HFF-Myc (cell line): ENCODE measurements at regions not wholly inside any gene's neighbourhood (a gene's known extent, or its start where the extent isn't known, plus 50 kb on each side); places are given as distances from the start of the nearest gene placed in this dataset.

ENCODE experiments used
- DNase-seq: peaks from one replicate; pipeline ENCODE4 v3.0.0-alpha.2; 2011; ENCODE audit warnings: low read depth; ENCODE audit errors: extremely low read depth
- H3K4me3 ChIP-seq: replicated peaks from 2 replicates; pipeline ENCODE4 v1.5.1; 2011; ENCODE audit warnings: low read depth, mild to moderate bottlenecking, control low read depth, low read length
- CTCF ChIP-seq: IDR thresholded peaks from 2 replicates; pipeline ENCODE4 v1.5.1; 2012; ENCODE audit warnings: mild to moderate bottlenecking, low read depth, low read length, control low read depth; ENCODE audit errors: missing control alignments

- no peak for TF ChIP-seq CTCF
- DNase-seq, result no peak
- H3K4me3 ChIP-seq, result no peak overlapping the region
Observed at GRCh38 chr7:113405296-113406056, 287.1 kb upstream of the SMIM30 start.

DNA sequence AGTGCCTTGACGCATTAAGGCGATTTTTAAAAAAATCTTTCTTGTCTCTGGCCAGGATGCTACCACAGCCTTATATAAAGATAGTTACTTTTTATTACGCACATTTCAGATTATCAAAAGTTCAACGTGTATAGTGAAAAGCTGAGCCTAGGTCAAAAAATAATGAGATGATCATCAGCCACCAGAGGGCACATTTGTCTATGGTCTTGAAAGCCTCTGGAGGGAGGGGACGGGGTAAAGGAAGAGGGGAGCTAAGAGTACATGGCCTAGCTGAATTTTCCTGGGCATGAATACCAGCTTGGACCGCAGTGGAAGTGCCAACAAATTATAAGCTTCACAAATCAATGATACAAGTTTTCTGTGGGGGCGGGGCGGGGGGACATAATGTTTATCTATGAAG lies 285.9 kb upstream of the SMIM30 start:
- TF ChIP-seq CTCF, result peak; percentile 28
- no peak for DNase-seq

GRCh38 chr7:113402482-113402881 lies 284.1 kb upstream of the SMIM30 start:
- no peak for DNase-seq
- TF ChIP-seq CTCF, result no peak
- H3K4me3 ChIP-seq, result no peak overlapping the region

More for the DNA sequence above, 285.9 kb upstream of the SMIM30 start:
- H3K4me3 ChIP-seq, result no peak overlapping the region

DNA sequence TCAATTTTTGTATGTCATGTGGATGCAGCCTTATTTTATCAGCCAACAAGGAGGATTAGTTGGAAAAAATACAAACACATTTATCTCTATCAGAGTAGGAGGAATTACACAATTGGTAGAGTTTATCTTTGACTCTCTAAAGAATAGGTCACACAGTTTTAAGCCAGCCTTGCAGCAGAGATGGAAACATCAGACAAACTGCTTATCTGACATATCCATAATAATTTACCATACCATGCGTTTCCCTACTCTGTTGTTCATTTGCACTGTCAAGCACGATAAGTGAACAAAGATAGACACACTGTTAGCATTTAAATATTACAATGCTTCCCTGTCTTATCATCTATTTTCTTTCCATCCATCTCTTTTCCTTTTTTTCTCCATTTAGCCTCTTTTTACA lies 283.7 kb upstream of the SMIM30 start:
- H3K4me3 ChIP-seq, result no peak overlapping the region
- no peak for DNase-seq
- no peak for TF ChIP-seq CTCF

GRCh38 chr7:113394856-113395255 lies 276.5 kb upstream of the SMIM30 start:
- H3K4me3 ChIP-seq, result no peak overlapping the region
- no peak for DNase-seq
- TF ChIP-seq CTCF, result no peak

DNA sequence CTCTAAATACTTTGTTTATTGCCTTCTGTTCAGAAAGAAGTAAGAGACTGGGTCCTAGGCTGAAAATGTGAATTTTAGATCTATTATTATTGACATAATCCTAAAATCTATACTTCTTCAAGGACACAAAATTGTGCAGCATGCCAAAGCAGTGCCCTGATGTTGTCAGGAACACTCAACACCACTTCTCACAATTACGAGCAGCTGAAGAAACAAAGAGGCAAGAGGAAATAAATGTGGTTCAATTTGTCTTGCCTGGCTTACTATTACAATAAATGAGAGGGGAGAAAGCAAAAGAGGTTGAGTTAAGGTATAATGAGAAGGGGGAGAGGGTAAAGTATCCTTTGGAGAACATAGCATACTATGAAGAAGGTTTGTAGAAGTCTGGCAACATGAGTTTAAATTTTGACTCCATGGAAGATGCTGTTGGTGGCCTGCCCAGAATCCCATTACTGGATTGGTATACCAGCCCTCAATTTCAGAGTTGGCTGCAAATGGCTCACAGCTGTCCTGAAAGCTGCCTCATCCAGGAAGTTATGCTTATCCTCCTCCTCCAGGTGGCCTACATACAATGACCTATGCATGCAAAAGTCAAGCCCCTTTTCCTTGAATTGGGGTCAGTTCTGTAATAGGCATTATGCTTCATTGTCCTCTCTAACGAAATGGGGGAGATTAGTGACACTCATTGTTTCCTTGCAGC lies 274.6 kb upstream of the SMIM30 start:
- DNase-seq, result no peak
- TF ChIP-seq CTCF, result no peak
- no peak overlapping the region for H3K4me3 ChIP-seq
